GM12878 (cell line): ENCODE measurements at regions not wholly inside any gene's neighbourhood (a gene's known extent, or its start where the extent isn't known, plus 50 kb on each side); places are given as distances from the start of the nearest gene placed in this dataset.
"Not testable (repeated sequence)": the region's sequence is repeated elsewhere in the genome, so short reads cannot be mapped to it uniquely, and the experiment has no call there.

Experiments
- ATAC-seq: fragments of 200-7000 bp; cut with Tn5 transposase; 3 replicates; pipeline ENCODE4 v1.9.1; 2020; ENCODE audit warnings: mild to moderate bottlenecking, moderate library complexity
- BruUV-seq: library from RNA; stranded (reverse); fragments of 400-500 nt; replicated peaks from 2 replicates; lab custom pipeline; 2021; lab: Mats Ljungman, UMichigan
- CTCF ChIA-PET: fragments of 300-600 bp; sonication (Branson Sonifier 250); formaldehyde crosslinking; extraction: SDS; loops from one replicate; lab custom pipeline; 2021; ENCODE audit warnings: inconsistent platforms; lab: Yijun Ruan, JAX
- POLR2A ChIA-PET: fragments of 350-600 bp; formaldehyde crosslinking; extraction: SDS; loops from one replicate; lab custom pipeline; 2021; ENCODE audit warnings: inconsistent platforms; lab: Charles Lee
- RAD21 ChIA-PET: fragments of 300-600 bp; sonication (Branson Sonifier 250); formaldehyde crosslinking; loops from one replicate; lab custom pipeline; 2023; ENCODE audit warnings: antibody characterized with exemption; ENCODE audit not compliant: unreplicated experiment; lab: Charles Lee
- SMC1A ChIA-PET: fragments of 300-600 bp; sonication (Branson Sonifier 250); formaldehyde crosslinking; loops from one replicate; lab custom pipeline; 2023; ENCODE audit not compliant: unreplicated experiment, uncharacterized antibody; lab: Charles Lee
- DNase-seq: peaks from one replicate; pipeline ENCODE4 v3.0.0-alpha.2; 2011; ENCODE audit warnings: low read depth, low spot score
- FAIRE-seq: peaks from 3 replicates; lab custom pipeline; 2011; peaks lifted over from hg19 to GRCh38; lab: Jason Lieb, UNC
- H2AFZ ChIP-seq: 2 replicates; pipeline ENCODE4 v1.6.0; 2011; ENCODE audit warnings: low read depth, low read length, control low read depth; ENCODE audit not compliant: control insufficient read depth
- H3K27ac ChIP-seq: 2 replicates; pipeline ENCODE4 v1.5.1; 2011; ENCODE audit warnings: control low read depth; ENCODE audit not compliant: control insufficient read depth, insufficient read depth
- H3K27me3 ChIP-seq, 2 experiments: replicated peaks in 1 of 2; 2 replicates each; pipeline versions ENCODE4 v1.6.0 to v1.6.1; 2011; ENCODE audit warnings: low read length in 1 of 2; ENCODE audit not compliant: control insufficient read depth in 2 of 2, insufficient read depth in 2 of 2
- H3K36me3 ChIP-seq, 2 experiments: 2 replicates each; pipeline ENCODE4 v1.5.1; 2011; ENCODE audit warnings: low read length in 1 of 2; ENCODE audit not compliant: control insufficient read depth in 2 of 2, insufficient read depth in 2 of 2
- H3K4me1 ChIP-seq: 2 replicates; pipeline ENCODE4 v1.6.1; 2011; ENCODE audit warnings: mild to moderate bottlenecking, low read length, moderate library complexity, mixed read lengths; ENCODE audit not compliant: control insufficient read depth, insufficient read depth
- H3K4me2 ChIP-seq: 2 replicates; pipeline ENCODE4 v1.6.0; 2011; ENCODE audit warnings: control low read depth; ENCODE audit not compliant: control insufficient read depth, insufficient read depth
- H3K4me3 ChIP-seq: fragments of 200-600 bp; sonication (generic); 2 replicates; pipeline ENCODE4 v1.5.1; 2016
- H3K79me2 ChIP-seq: 2 replicates; pipeline ENCODE4 v1.6.0; 2011; ENCODE audit warnings: low read length; ENCODE audit not compliant: control insufficient read depth, insufficient read depth
- H3K9ac ChIP-seq: 2 replicates; pipeline ENCODE4 v1.8.0; 2011; ENCODE audit warnings: low read length, control low read depth, mixed read lengths; ENCODE audit not compliant: control insufficient read depth, insufficient read depth
- H3K9me3 ChIP-seq: replicated peaks from 3 replicates; pipeline ENCODE4 v1.5.1; 2011; ENCODE audit warnings: mild to moderate bottlenecking, low read length; ENCODE audit not compliant: control insufficient read depth, insufficient read depth
- H4K20me1 ChIP-seq: 2 replicates; pipeline ENCODE4 v1.6.0; 2011; ENCODE audit not compliant: control insufficient read depth, insufficient read depth
- NR2F1 ChIP-seq: fragments of 450-650 bp; conservative IDR thresholded peaks from 2 replicates; pipeline ENCODE4 v1.6.1; 2017; ENCODE audit warnings: mild to moderate bottlenecking
- RAD51 ChIP-seq: fragments of 450-650 bp; IDR thresholded peaks from 2 replicates; pipeline ENCODE4 v1.6.1; 2016; ENCODE audit warnings: moderate library complexity, mild to moderate bottlenecking, inconsistent platforms
- SMARCA5 ChIP-seq: fragments of 450-650 bp; IDR thresholded peaks from 2 replicates; pipeline ENCODE4 v1.6.1; 2017; ENCODE audit warnings: mild to moderate bottlenecking
- WGBS: methylation state at CpG from one replicate; pipeline ENCODE4 v1.1.6; 2016; ENCODE audit warnings: low lambda C conversion rate; ENCODE audit not compliant: insufficient replicate concordance, insufficient coverage; ENCODE audit errors: missing lambda C conversion rate; 5-methylcytosine and 5-hydroxymethylcytosine counted together
- in situ Hi-C: fragments of 300-500 bp; cut with MboI; formaldehyde crosslinking; loops from 9 replicates; pipeline ENCODE4 v1.14.3; 2018; ENCODE audit warnings: mixed read lengths
- intact Hi-C: fragments of 100-400 bp; cut with micrococcal nuclease; formaldehyde crosslinking; loops from one replicate; pipeline ENCODE4 v1.14.2; 2022; ENCODE audit not compliant: unreplicated experiment

DNA sequence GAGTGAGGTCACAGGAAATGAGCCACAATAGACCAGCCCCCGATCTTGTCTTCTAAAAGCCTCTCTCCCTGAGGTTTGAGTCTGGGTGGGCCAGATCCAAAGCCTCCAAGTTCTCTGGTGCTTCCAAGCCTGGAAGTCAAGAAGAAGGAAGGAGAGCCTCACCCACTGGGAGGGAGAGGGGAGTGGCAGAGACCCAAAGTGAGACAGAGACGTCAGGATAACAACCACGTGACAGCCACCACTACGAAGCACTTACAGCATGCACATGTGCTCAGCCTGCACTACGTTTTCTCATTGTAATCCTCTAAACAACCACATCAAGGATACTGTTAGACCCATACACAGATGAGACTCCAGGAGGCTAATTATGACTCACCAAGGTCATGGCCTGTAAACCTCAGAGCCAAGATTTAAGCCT is 197.3 kb upstream of the LINGO1 start:
- H3K9me3 ChIP-seq, result no peaks in the 10 kb centered on the region
- FAIRE-seq, result no peak
- POLR2A ChIA-PET, result no interaction called here
- RAD21 ChIA-PET, result no interaction called here
- no peak for DNase-seq
- H2AFZ ChIP-seq, result no peak overlapping the region
- no TSS peak for BruUV-seq
- CTCF ChIA-PET, result interaction anchor here (0.6 to 1.5 kb wide), 2 partner anchors 9 to 45 kb away, joined by 3 to 4 read pairs; no protein-coding TSS in a partner anchor
- SMC1A ChIA-PET, result interaction anchor here (1.4 kb wide), 1 partner anchor 9 kb away, joined by 4 read pairs; no protein-coding TSS in a partner anchor
- no peaks in the 10 kb centered on the region for H4K20me1 ChIP-seq
- peak; percentile 13; the same call in 1 of the 2 replicates for TF ChIP-seq RAD51
- 0 out of 2 replicates have a peak, but pooled peaks have one; percentile 17 for TF ChIP-seq NR2F1
- no peak for TF ChIP-seq SMARCA5
- H3K27me3 ChIP-seq, result no peaks in the 10 kb centered on the region; a peak in 2 of 4 replicates
- H3K27ac ChIP-seq, result no peak overlapping the region
- ATAC-seq, result no peak
- in situ Hi-C loops (no loop called here), intact Hi-C loops (no loop called here)
- H3K9ac ChIP-seq, result no peak overlapping the region
- 9% methylated on average over 5 of the region's 5 CpGs for WGBS
- no peak overlapping the region for H3K4me3 ChIP-seq
- no peaks in the 10 kb centered on the region for H3K79me2 ChIP-seq
- H3K4me2 ChIP-seq, result no peak overlapping the region
- no peaks in the 10 kb centered on the region for H3K36me3 ChIP-seq
- H3K4me1 ChIP-seq, result no peaks in the 10 kb centered on the region

DNA sequence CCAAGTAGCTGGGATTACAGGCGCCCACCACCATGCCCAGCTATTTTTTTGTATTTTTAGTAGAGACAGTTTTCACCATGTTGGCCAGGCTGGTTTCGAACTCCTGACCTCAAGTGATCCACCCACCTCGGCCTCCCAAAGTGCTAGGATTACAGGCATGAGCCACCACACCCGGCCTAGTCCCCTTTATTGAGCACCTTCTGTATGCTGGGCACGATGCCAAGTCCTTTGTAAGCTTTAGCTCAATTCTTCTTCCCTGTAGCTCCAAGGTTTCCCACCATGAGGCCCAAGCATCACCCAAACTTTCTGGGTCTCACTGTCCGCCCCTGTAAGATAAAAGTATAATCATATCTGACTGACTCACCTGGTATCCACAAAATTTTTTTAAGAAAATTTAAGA is 196.6 kb upstream of the LINGO1 start:
- DNase-seq, H3K4me1 ChIP-seq, H3K27ac ChIP-seq, H2AFZ ChIP-seq, H3K9me3 ChIP-seq, POLR2A ChIA-PET, in situ Hi-C loops, H3K79me2 ChIP-seq, H4K20me1 ChIP-seq, ATAC-seq, H3K4me3 ChIP-seq, H3K4me2 ChIP-seq, H3K36me3 ChIP-seq, H3K27me3 ChIP-seq, RAD21 ChIA-PET, intact Hi-C loops, BruUV-seq, H3K9ac ChIP-seq, FAIRE-seq: not testable (repeated sequence)
- SMC1A ChIA-PET, result interaction anchor here (1.4 kb wide), 1 partner anchor 8 kb away, joined by 4 read pairs; no protein-coding TSS in a partner anchor
- 8% methylated on average over 6 of the region's 6 CpGs for WGBS
- CTCF ChIA-PET, result interaction anchor here (0.6 to 1.5 kb wide), 3 partner anchors 8 to 46 kb away, joined by 3 to 4 read pairs (median 3); no protein-coding TSS in a partner anchor
